NCI-H526 (cell line): ENCODE measurements at regions not wholly inside any gene's neighbourhood (a gene's known extent, or its start where the extent isn't known, plus 50 kb on each side); places are given as distances from the start of the nearest gene placed in this dataset.

Source experiments
- DNase-seq, 2 experiments: peaks; one replicate each; lab custom pipeline; 2025; lab: John Stamatoyannopoulos, UW

- no peak for DNase-seq
Measured at GRCh38 chr2:42918671-42919318, 126.4 kb upstream of the HAAO start.

- no peak for DNase-seq
Measured at GRCh38 chr2:42918041-42918440, 125.7 kb upstream of the HAAO start.

DNA sequence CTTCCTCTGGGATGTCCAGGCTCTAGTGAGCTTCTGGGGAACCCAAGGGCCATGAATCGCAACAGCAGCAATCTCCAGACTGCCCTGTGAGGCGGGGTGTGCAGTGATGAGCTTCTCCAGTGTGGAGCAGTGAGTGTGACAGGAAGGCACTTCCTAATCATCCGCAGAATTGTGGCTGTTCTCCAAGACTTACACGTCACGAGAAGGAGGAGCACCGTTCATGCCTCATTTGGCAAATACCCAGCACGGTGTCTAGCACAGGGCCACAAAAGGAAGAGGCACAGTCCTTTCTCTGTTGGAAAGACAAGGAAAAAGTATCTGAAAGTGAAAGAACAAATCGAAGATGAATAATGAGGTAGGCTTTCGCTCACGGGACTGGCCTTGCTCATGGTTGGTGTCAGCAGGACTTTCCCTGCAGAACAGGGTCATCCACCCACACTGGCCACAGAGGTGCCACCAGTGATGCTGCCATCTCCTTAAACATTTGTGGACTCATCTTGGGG is 125.1 kb upstream of the HAAO start:
- no peak for DNase-seq

- no peak for DNase-seq
Measured at GRCh38 chr2:42916324-42916723, 123.9 kb upstream of the HAAO start.

DNA sequence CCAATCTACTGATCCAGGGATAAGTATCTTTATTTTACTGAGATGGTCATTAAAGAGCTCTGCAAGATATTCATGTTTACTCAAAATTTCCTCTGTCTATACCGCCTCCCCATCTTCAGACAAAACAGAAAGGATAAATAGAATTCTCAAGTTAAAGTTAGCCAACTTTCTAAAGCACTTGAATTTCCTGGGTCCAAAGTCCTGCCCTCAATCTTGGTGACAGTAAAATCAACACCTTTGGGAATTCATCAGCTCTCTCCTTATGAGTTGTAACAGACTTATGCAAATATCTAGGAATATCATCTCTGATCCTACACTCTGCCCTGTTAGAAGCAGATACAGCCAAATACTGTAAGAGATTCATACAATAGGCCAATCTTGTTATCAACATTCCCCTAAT is 122.5 kb upstream of the HAAO start:
- peak; percentile 32 to 67 for DNase-seq

GRCh38 chr2:42914314-42914713 is 121.9 kb upstream of the HAAO start:
- no peak for DNase-seq

GRCh38 chr2:42913280-42913878 is 121.0 kb upstream of the HAAO start:
- no peak for DNase-seq

- DNase-seq = no peak
Measured at GRCh38 chr2:42910645-42911405, 118.4 kb upstream of the HAAO start.

DNA sequence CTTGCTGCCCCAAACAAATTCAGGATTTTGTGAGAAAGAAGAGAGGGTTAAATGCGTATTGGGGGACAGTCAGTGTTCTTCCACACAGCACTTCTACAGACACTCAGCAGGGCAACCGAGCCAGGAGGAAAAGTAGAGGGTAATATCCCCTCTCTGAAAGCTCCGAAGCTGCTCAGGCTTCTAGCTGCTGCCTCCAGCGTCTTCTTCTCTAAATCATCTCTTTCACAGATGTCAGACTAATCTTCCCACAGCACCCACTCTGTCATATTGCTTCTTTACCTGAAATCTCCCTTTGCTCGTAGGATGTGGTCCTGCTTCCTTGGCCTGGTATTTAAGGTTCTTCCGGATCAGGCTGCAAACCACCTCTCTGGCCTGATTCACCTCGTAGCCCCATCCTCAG is 117.6 kb upstream of the HAAO start:
- no peak for DNase-seq

DNA sequence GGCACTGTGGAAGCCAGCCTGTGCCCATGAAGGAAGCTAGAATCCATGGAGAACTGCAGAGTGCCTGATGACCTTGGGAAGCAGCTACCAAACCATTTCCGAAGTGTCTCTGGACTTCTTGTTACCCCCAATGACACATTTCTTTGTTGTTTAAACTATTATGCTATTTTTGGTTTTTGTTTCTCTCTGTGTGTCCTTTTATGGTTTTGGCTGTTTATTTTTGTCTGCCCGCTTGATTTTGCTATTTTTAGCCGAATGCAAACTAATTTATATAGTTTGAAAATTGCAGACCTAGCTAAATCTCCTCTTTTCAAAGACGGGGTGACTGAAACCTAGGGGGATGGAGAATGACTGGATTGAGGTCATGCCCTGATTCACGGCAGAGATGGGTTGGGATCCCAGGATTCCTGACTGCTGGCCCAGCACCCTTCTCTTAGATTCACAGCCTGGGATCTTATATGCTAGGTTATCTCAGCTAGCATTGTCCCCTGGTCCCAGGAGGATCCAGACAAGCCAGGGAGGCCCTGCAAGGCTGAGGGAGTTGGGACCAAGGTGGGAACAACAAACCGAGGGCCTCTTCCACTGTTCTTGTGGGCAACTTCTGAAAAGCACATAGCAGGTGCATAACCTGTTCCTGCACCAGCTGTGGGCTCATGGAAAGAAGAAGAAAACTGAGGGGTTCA is 116.3 kb upstream of the HAAO start:
- DNase-seq = no peak

GRCh38 chr2:42907835-42908234 is 115.5 kb upstream of the HAAO start:
- no peak for DNase-seq

- peak in 1 of 2 experiments; percentile 15 for DNase-seq
Measured at GRCh38 chr2:42906557-42907411, 114.4 kb upstream of the HAAO start.

GRCh38 chr2:42906111-42906556 is 113.8 kb upstream of the HAAO start:
- no peak for DNase-seq

GRCh38 chr2:42905341-42906110 is 113.1 kb upstream of the HAAO start:
- DNase-seq = no peak

GRCh38 chr2:42904576-42904876 is 112.1 kb upstream of the HAAO start:
- no peak for DNase-seq

DNA sequence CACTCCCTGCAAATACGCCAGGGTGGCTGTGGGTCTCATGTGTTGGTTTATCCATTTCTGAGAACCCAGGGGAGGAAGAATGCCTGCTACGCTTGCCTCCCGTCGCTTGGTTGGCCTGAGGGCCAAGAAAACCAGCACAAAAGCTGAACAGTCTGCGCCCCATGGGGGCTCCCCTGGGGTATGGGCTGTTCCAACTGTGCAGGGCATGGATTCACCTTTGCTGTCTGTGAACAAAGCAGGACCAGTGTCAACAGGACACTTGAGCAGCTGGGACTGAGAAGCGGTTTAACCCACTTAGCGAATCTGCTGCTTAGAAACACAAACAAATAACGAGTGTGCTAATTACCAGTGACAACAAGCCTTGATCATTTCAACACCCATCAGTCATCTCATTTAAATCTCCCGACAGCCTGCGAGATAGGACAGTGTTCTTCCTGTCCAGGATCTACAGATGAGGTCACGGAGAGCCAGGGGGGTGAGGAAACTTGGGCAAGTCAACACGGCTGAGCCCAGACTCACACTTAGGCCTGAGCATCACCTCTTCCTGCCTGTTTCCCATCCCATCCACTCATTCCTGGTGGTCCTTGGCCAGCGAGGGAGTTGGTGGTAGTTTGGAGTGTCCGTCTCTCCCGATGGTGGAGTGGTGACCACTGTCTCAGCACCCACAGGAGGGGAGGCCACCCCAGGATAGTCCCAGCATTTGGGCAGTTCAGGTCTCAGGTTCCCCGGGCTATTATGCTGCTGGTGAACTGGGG is 111.6 kb upstream of the HAAO start:
- peak; percentile 6 to 15 for DNase-seq

DNA sequence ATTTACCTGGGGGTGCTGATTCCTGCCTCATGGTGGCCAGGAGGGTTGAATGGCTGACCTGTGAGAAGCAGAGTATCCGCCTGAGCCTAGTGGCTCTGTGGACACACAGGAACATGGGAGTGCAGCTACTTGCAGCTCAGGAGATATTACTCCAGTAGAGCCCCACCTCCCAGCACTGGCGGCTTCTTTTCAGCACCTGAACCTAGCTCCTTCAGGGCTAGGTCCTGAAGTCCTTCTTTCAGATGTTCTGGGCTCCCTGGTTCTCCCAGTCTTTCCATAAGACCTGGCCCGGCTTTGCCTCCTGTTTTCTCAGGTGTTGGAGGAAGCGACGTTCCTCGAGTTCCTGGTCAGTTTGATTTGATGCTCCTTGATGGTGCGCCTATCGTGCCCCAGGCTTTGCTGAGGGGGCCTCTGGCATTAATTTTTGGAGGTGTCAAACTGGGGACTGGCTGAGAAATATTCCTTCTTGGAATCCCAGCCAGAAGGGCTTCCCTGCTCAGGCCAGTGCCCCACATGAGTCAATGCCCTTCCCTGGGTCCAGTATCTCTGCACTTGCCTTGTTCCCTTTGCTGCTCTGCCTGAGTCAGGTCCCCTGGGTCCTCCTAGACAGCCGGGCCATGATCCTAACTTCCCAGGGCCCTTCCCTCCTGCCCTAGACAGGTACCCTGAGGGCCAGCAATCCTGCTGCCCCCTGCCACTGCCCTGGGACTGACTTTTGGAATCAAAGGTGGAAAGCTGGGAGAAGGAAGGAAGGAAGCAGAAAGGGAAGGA is 110.7 kb upstream of the HAAO start:
- DNase-seq = no peak

- DNase-seq = no peak
Measured at GRCh38 chr2:42901076-42901640, 108.8 kb upstream of the HAAO start.

DNA sequence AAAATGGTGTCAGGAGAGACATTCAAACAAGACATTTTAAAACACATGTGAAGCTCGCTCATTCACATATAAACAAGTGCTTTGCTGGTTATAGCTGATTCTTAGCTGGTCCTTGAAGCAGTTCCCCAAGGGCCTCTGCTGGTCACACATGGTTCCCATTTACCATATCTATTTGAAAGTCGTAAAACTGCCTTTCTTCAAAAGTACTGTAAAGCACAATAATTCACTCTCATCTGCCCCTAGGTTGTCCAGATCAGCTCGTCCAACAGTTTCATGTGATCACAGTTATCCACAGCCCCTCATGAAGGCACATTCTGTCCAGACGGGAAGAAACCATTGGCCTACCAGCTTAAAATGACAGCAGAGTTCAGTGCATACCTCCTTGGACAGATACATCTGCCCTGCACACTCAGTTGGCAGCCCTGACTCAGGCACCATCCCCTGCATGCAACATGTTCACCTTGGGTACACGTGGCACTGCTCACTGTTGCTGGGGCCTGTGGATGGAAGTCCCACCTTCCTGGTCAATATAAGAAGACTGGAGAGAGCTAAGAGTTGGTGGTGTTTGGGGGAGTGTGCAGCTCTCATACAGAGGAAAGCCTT is 108.0 kb upstream of the HAAO start:
- no peak for DNase-seq
